ENCODE measurements at regions not wholly inside any gene's neighbourhood (a gene's known extent, or its start where the extent isn't known, plus 50 kb on each side); places are given as distances from the start of the nearest gene placed in this dataset.

DNA sequence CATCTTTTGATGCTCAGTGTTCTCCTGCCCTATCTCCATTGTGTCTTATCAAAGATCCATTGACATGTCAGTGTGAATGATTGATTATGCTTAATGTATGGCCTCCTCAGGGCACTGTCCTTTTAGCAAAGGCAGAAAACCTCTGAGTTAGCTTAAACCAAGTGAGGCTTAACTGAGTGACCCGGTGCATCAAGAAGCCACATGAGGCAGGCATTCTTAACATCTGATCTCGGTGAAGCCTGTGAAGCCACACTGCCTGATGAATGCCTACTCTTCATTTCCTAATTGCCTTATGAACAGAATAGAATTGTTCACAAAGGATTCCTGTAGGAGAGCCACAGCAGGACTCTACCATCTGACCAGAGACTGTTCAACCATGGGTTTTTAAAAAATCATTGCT is 168.1 kb upstream of the SOX21 start:
- no peak for TF ChIP-seq CTCF (IDR thresholded peaks at IDR 0.05; ENCODE audit: insufficient read depth, low read depth, low read length)
- no peak for TF ChIP-seq EZH2 (IDR thresholded peaks at IDR 0.05; ENCODE audit: insufficient read depth, low read length)
